ENCODE measurements at regions not wholly inside any gene's neighbourhood (a gene's known extent, or its start where the extent isn't known, plus 50 kb on each side); places are given as distances from the start of the nearest gene placed in this dataset.

GRCh38 chr1:96473791-96474434, 247.7 kb upstream of the PTBP2 start:
- no peak for DNase-seq

- no peak for DNase-seq
Measured at GRCh38 chr1:96474985-96475743, 246.4 kb upstream of the PTBP2 start.

- DNase-seq = no peak
Measured at GRCh38 chr1:96475903-96476302, 245.7 kb upstream of the PTBP2 start.

- DNase-seq = peak; percentile 80
Measured at GRCh38 chr1:96478228-96478627, 243.4 kb upstream of the PTBP2 start.

GRCh38 chr1:96481409-96481808, 240.2 kb upstream of the PTBP2 start:
- no peak for DNase-seq

- no peak for DNase-seq
Measured at GRCh38 chr1:96482616-96483015, 239.0 kb upstream of the PTBP2 start.

- DNase-seq = no peak
Measured at GRCh38 chr1:96487394-96487793, 234.2 kb upstream of the PTBP2 start.

- no peak for DNase-seq
Measured at GRCh38 chr1:96487971-96488370, 233.6 kb upstream of the PTBP2 start.

- no peak for DNase-seq
Measured at GRCh38 chr1:96488777-96489176, 232.8 kb upstream of the PTBP2 start.

GRCh38 chr1:96492236-96492635, 229.3 kb upstream of the PTBP2 start:
- no peak for DNase-seq

GRCh38 chr1:96498744-96499340, 222.7 kb upstream of the PTBP2 start:
- no peak for DNase-seq

- no peak for DNase-seq
Measured at GRCh38 chr1:96508233-96508632, 213.4 kb upstream of the PTBP2 start.

- no peak for DNase-seq
Measured at GRCh38 chr1:96509339-96509738, 212.2 kb upstream of the PTBP2 start.

- DNase-seq = no peak
Measured at GRCh38 chr1:96509951-96510350, 211.6 kb upstream of the PTBP2 start.

- no peak for DNase-seq
Measured at GRCh38 chr1:96510391-96510790, 211.2 kb upstream of the PTBP2 start.

GRCh38 chr1:96510911-96511310, 210.7 kb upstream of the PTBP2 start:
- no peak for DNase-seq

- DNase-seq = no peak
Measured at GRCh38 chr1:96513136-96513535, 208.4 kb upstream of the PTBP2 start.

- no peak for DNase-seq
Measured at GRCh38 chr1:96515430-96515829, 206.2 kb upstream of the PTBP2 start.

- DNase-seq = no peak
Measured at GRCh38 chr1:96515925-96516324, 205.7 kb upstream of the PTBP2 start.

- peak; percentile 65 for DNase-seq
Measured at GRCh38 chr1:96519851-96520578, 201.6 kb upstream of the PTBP2 start.

GRCh38 chr1:96520579-96520947, 201.0 kb upstream of the PTBP2 start:
- peak; percentile 57 for DNase-seq

- no peak for DNase-seq
Measured at GRCh38 chr1:96521010-96521409, 200.6 kb upstream of the PTBP2 start.

GRCh38 chr1:96521994-96522760, 199.4 kb upstream of the PTBP2 start:
- no peak for DNase-seq
